HT-29 (cell line): ENCODE measurements at regions not wholly inside any gene's neighbourhood (a gene's known extent, or its start where the extent isn't known, plus 50 kb on each side); places are given as distances from the start of the nearest gene placed in this dataset.
"Not testable (repeated sequence)": the region's sequence is repeated elsewhere in the genome, so short reads cannot be mapped to it uniquely, and the experiment has no call there.

Experiments
- DNase-seq: peaks from one replicate; pipeline ENCODE4 v3.0.0-alpha.2; 2015; ENCODE audit warnings: low spot score

- DNase-seq = no peak
Measured at GRCh38 chr5:66413931-66414330, 182.3 kb upstream of the MAST4 start.

GRCh38 chr5:66415208-66415607 is 181.0 kb upstream of the MAST4 start:
- DNase-seq = no peak

GRCh38 chr5:66416698-66417097 is 179.5 kb upstream of the MAST4 start:
- DNase-seq = no peak

GRCh38 chr5:66417781-66418180 is 178.4 kb upstream of the MAST4 start:
- no peak for DNase-seq

GRCh38 chr5:66423484-66423883 is 172.7 kb upstream of the MAST4 start:
- no peak for DNase-seq

- DNase-seq = no peak
Measured at GRCh38 chr5:66425842-66426241, 170.4 kb upstream of the MAST4 start.

- DNase-seq = no peak
Measured at GRCh38 chr5:66426259-66427138, 169.7 kb upstream of the MAST4 start.

GRCh38 chr5:66427139-66427442 is 169.1 kb upstream of the MAST4 start:
- DNase-seq = no peak

GRCh38 chr5:66436721-66437120 is 159.5 kb upstream of the MAST4 start:
- peak; percentile 32 for DNase-seq

GRCh38 chr5:66438087-66438486 is 158.1 kb upstream of the MAST4 start:
- DNase-seq = no peak

GRCh38 chr5:66438696-66439095 is 157.5 kb upstream of the MAST4 start:
- no peak for DNase-seq

GRCh38 chr5:66440202-66440680 is 156.0 kb upstream of the MAST4 start:
- DNase-seq = no peak

GRCh38 chr5:66441351-66441750 is 154.8 kb upstream of the MAST4 start:
- no peak for DNase-seq

GRCh38 chr5:66442951-66443445 is 153.2 kb upstream of the MAST4 start:
- no peak for DNase-seq

GRCh38 chr5:66443462-66444130 is 152.6 kb upstream of the MAST4 start:
- DNase-seq = no peak

GRCh38 chr5:66448070-66448469 is 148.1 kb upstream of the MAST4 start:
- DNase-seq = not testable (repeated sequence)

- no peak for DNase-seq
Measured at GRCh38 chr5:66450237-66450636, 146.0 kb upstream of the MAST4 start.

- no peak for DNase-seq
Measured at GRCh38 chr5:66450988-66451387, 145.2 kb upstream of the MAST4 start.

- DNase-seq = no peak
Measured at GRCh38 chr5:66452109-66452508, 144.1 kb upstream of the MAST4 start.

GRCh38 chr5:66454186-66455078 is 141.8 kb upstream of the MAST4 start:
- no peak for DNase-seq

- DNase-seq = no peak
Measured at GRCh38 chr5:66459728-66460127, 136.5 kb upstream of the MAST4 start.

- DNase-seq = no peak
Measured at GRCh38 chr5:66467564-66467963, 128.6 kb upstream of the MAST4 start.
